IMR-90 (cell line): ENCODE measurements at regions not wholly inside any gene's neighbourhood (a gene's known extent, or its start where the extent isn't known, plus 50 kb on each side); places are given as distances from the start of the nearest gene placed in this dataset.

ENCODE experiments used
- ATAC-seq: fragments of 200-7000 bp; cut with Tn5 transposase; 2 replicates; pipeline ENCODE4 v1.9.1; 2020; ENCODE audit warnings: low read depth, mild to moderate bottlenecking, moderate library complexity
- BruUV-seq: library from RNA; stranded (reverse); fragments of 400-500 nt; replicated peaks from 2 replicates; lab custom pipeline; 2021; lab: Mats Ljungman, UMichigan
- CTCF ChIA-PET: fragments of 300-600 bp; formaldehyde crosslinking; extraction: SDS; loops from one replicate; lab custom pipeline; 2021; ENCODE audit warnings: antibody characterized with exemption; lab: Yijun Ruan, JAX
- POLR2A ChIA-PET: fragments of 300-600 bp; sonication (Branson Sonifier 250); formaldehyde crosslinking; loops from one replicate; lab custom pipeline; 2022; ENCODE audit warnings: antibody characterized with exemption; ENCODE audit not compliant: unreplicated experiment; lab: Charles Lee
- DNase-seq: peaks from one replicate; pipeline ENCODE4 v3.0.0; 2013
- H2AFZ ChIP-seq: replicated peaks from 2 replicates; pipeline ENCODE3; 2013; ENCODE audit warnings: low read length, mild to moderate bottlenecking; ENCODE audit not compliant: poor library complexity
- H2AK5ac ChIP-seq: 2 replicates; pipeline ENCODE4 v1.6.1; 2013; ENCODE audit warnings: low read depth, low read length, inconsistent platforms
- H2AK9ac ChIP-seq: replicated peaks from 2 replicates; pipeline ENCODE3; 2013; ENCODE audit warnings: mild to moderate bottlenecking, low read depth, low read length, moderate library complexity; ENCODE audit not compliant: poor library complexity
- H2BK120ac ChIP-seq: 2 replicates; pipeline ENCODE4 v1.6.1; 2013; ENCODE audit warnings: low read depth, low read length, inconsistent platforms
- H2BK15ac ChIP-seq: 3 replicates; pipeline ENCODE4 v1.6.1; 2013; ENCODE audit warnings: low read depth, low read length, inconsistent platforms
- H2BK20ac ChIP-seq: 2 replicates; pipeline ENCODE4 v1.6.1; 2013; ENCODE audit warnings: low read depth, mild to moderate bottlenecking, inconsistent platforms, low read length, moderate library complexity
- H2BK5ac ChIP-seq: 2 replicates; pipeline ENCODE4 v1.6.1; 2013; ENCODE audit warnings: mild to moderate bottlenecking, low read depth, low read length, inconsistent platforms; ENCODE audit not compliant: poor library complexity, severe bottlenecking
- H3K14ac ChIP-seq: replicated peaks from 2 replicates; pipeline ENCODE4 v1.6.1; 2013; ENCODE audit warnings: low read depth, low read length, inconsistent platforms
- H3K18ac ChIP-seq: 2 replicates; pipeline ENCODE4 v1.6.1; 2013; ENCODE audit warnings: low read depth, low read length, control low read depth
- H3K23ac ChIP-seq: 2 replicates; pipeline ENCODE4 v1.6.1; 2013; ENCODE audit warnings: low read depth, low read length, inconsistent platforms
- H3K27ac ChIP-seq: 2 replicates; pipeline ENCODE4 v1.5.1; 2013; ENCODE audit warnings: mild to moderate bottlenecking, control low read depth, low read length; ENCODE audit not compliant: insufficient read depth
- H3K27me3 ChIP-seq: 2 replicates; pipeline ENCODE4 v1.6.1; 2013; ENCODE audit warnings: low read length; ENCODE audit not compliant: control insufficient read depth, insufficient read depth
- H3K36me3 ChIP-seq: 2 replicates; pipeline ENCODE4 v1.6.1; 2013; ENCODE audit warnings: low read length, mixed read lengths; ENCODE audit not compliant: control insufficient read depth, insufficient read depth
- H3K4ac ChIP-seq: 2 replicates; pipeline ENCODE4 v1.6.1; 2013; ENCODE audit warnings: low read depth, low read length, inconsistent platforms
- H3K4me1 ChIP-seq: 2 replicates; pipeline ENCODE4 v1.6.1; 2013; ENCODE audit warnings: low read length, mixed read lengths; ENCODE audit not compliant: control insufficient read depth, insufficient read depth
- H3K4me2 ChIP-seq: 2 replicates; pipeline ENCODE4 v1.6.1; 2013; ENCODE audit warnings: low read depth, mild to moderate bottlenecking, control low read depth, low read length, moderate library complexity
- H3K4me3 ChIP-seq: 2 replicates; pipeline ENCODE4 v1.5.1; 2013; ENCODE audit warnings: low read depth, mild to moderate bottlenecking, control low read depth, low read length, moderate library complexity; ENCODE audit not compliant: insufficient read depth
- H3K56ac ChIP-seq: 2 replicates; pipeline ENCODE4 v1.6.1; 2013; ENCODE audit warnings: low read length, inconsistent platforms; ENCODE audit not compliant: insufficient read depth; ENCODE audit errors: extremely low read depth
- H3K79me1 ChIP-seq, 2 experiments: 2 replicates each; pipeline ENCODE4 v1.6.1; 2013; ENCODE audit warnings: low read length in 2 of 2, inconsistent platforms in 1 of 2, low read depth in 1 of 2
- H3K9ac ChIP-seq: 2 replicates; pipeline ENCODE4 v1.6.1; 2013; ENCODE audit warnings: low read depth, low read length, control low read depth
- H3K9me1 ChIP-seq: 2 replicates; pipeline ENCODE4 v1.6.1; 2013; ENCODE audit warnings: low read length, inconsistent platforms; ENCODE audit not compliant: insufficient read depth
- H3K9me3 ChIP-seq: 2 replicates; pipeline ENCODE4 v1.6.1; 2013; ENCODE audit warnings: low read length; ENCODE audit not compliant: control insufficient read depth, insufficient read depth
- H4K20me1 ChIP-seq: 2 replicates; pipeline ENCODE4 v1.6.1; 2013; ENCODE audit warnings: low read length, inconsistent platforms; ENCODE audit not compliant: insufficient read depth
- H4K5ac ChIP-seq: 2 replicates; pipeline ENCODE4 v1.6.1; 2013; ENCODE audit warnings: mild to moderate bottlenecking, low read depth, low read length, control low read depth
- H4K8ac ChIP-seq, 2 experiments: 2 replicates each; pipeline ENCODE4 v1.6.1; 2013; ENCODE audit warnings: low read depth in 2 of 2, low read length in 2 of 2, control low read depth in 1 of 2, inconsistent platforms in 1 of 2
- H4K91ac ChIP-seq: 2 replicates; pipeline ENCODE4 v1.6.1; 2013; ENCODE audit warnings: low read depth, low read length, inconsistent platforms; ENCODE audit not compliant: insufficient read depth
- NFE2L2 ChIP-seq: fragments of 150-350 bp; IDR thresholded peaks from 2 replicates; pipeline ENCODE4 v1.6.1; 2016; ENCODE audit warnings: low read depth, mild to moderate bottlenecking, low read length
- POLR2A ChIP-seq: IDR thresholded peaks from 2 replicates; pipeline ENCODE4 v1.6.1; 2012; ENCODE audit warnings: mild to moderate bottlenecking, low read depth, low read length
- USF2 ChIP-seq: fragments of 150-350 bp; IDR thresholded peaks from 2 replicates; pipeline ENCODE4 v1.6.1; 2017; ENCODE audit warnings: mild to moderate bottlenecking, antibody characterized with exemption, low read length, low read depth
- WGBS, 2 experiments: methylation state at CpG; one replicate each; pipeline versions ENCODE4 v1.1.5 to v1.1.7; 2013; ENCODE audit warnings: missing lambda C conversion rate in 2 of 2; ENCODE audit not compliant: insufficient read length in 1 of 2; ENCODE audit errors: extremely low coverage in 2 of 2; 5-methylcytosine and 5-hydroxymethylcytosine counted together
- dilution Hi-C: fragments of 300-500 bp; cut with HindIII; formaldehyde crosslinking; loops from one replicate; pipeline ENCODE4 v1.14.3; 2018; ENCODE audit warnings: low sequenced_read_pairs; ENCODE audit not compliant: unreplicated experiment
- in situ Hi-C: fragments of 300-500 bp; cut with MboI; formaldehyde crosslinking; loops from 3 replicates; pipeline ENCODE4 v1.14.3; 2019; ENCODE audit warnings: low sequenced_read_pairs, inconsistent platforms, mixed read lengths
- intact Hi-C: fragments of 100-400 bp; cut with micrococcal nuclease; formaldehyde crosslinking; loops from 2 replicates; pipeline ENCODE4 v1.10.0; 2022

- no peak overlapping the region for H3K27ac ChIP-seq
- no peak overlapping the region for H2BK120ac ChIP-seq
- no peak overlapping the region for H3K9ac ChIP-seq
- H3K18ac ChIP-seq = no peak overlapping the region
- no peak overlapping the region for H3K4ac ChIP-seq
- H3K23ac ChIP-seq = no peak overlapping the region
- H3K79me1 ChIP-seq = no peaks in the 10 kb centered on the region
- H4K5ac ChIP-seq = no peak overlapping the region
- no peak overlapping the region for H3K14ac ChIP-seq
- H3K9me1 ChIP-seq = no peaks in the 10 kb centered on the region
- CTCF ChIA-PET = no interaction called here
- no peaks in the 10 kb centered on the region for H3K36me3 ChIP-seq
- H4K91ac ChIP-seq = no peak overlapping the region
- no peaks in the 10 kb centered on the region for H3K4me1 ChIP-seq
- WGBS, 2 experiments = no CpG with 5 or more reads among the region's 3 CpGs
- in situ Hi-C loops = loop anchor here (25.0 kb wide), 1 partner anchor 1433 kb away; no protein-coding TSS in a partner anchor
- H3K56ac ChIP-seq = no peak overlapping the region
- no peak overlapping the region for H2BK20ac ChIP-seq
- no peaks in the 10 kb centered on the region for H3K9me3 ChIP-seq
- intact Hi-C loops = no loop called here
- BruUV-seq = no TSS peak
- H2AFZ ChIP-seq = no peak overlapping the region
- H3K4me2 ChIP-seq = no peak overlapping the region
- H2AK5ac ChIP-seq = no peak overlapping the region
- no peaks in the 10 kb centered on the region for H4K20me1 ChIP-seq
- DNase-seq (no peak), ATAC-seq (no peak)
- POLR2A ChIA-PET = no interaction called here
- no peak overlapping the region for H2BK15ac ChIP-seq
- no peak overlapping the region for H3K4me3 ChIP-seq
- H2BK5ac ChIP-seq = no peak overlapping the region
- H4K8ac ChIP-seq = no peak overlapping the region
- dilution Hi-C loops = no loop called here
- no peak overlapping the region for H2AK9ac ChIP-seq
- TF ChIP-seq NFE2L2 = no peak
- no peak for TF ChIP-seq POLR2A
- no peak for TF ChIP-seq USF2
- H3K27me3 ChIP-seq = no peaks in the 10 kb centered on the region
Measured at GRCh38 chr5:115070737-115071136, 99.0 kb downstream of the TRIM36 start.
